Erythroblast (primary cell): ENCODE measurements at regions not wholly inside any gene's neighbourhood (a gene's known extent, or its start where the extent isn't known, plus 50 kb on each side); places are given as distances from the start of the nearest gene placed in this dataset.
A peak's percentile ranks its signal among the peaks of the same experiment; 100 is the strongest.
"Not testable (repeated sequence)": the region's sequence is repeated elsewhere in the genome, so short reads cannot be mapped to it uniquely, and the experiment has no call there.

Source experiments
- DNase-seq, 2 experiments: peaks; one replicate each; lab custom pipeline; 2025; lab: John Stamatoyannopoulos, UW
- GATA1 ChIP-seq: IDR thresholded peaks from 2 replicates; pipeline ENCODE4 v1.6.1; 2011; ENCODE audit warnings: low read depth, mild to moderate bottlenecking, control low read depth, low read length, moderate library complexity
- POLR2A ChIP-seq: IDR thresholded peaks from 2 replicates; pipeline ENCODE4 v1.6.1; 2011; ENCODE audit warnings: mild to moderate bottlenecking, low read length

- no peak for TF ChIP-seq GATA1
- no peak for TF ChIP-seq POLR2A
- DNase-seq: no peak
These were observed 98.8 kb downstream of the RHOU start for GRCh38 chr1:228833911-228834688.

- TF ChIP-seq GATA1 (no peak), POLR2A (no peak)
- DNase-seq: no peak
These were observed 100.2 kb downstream of the RHOU start for GRCh38 chr1:228835456-228835855.

GRCh38 chr1:228835911-228836310 lies 100.6 kb downstream of the RHOU start:
- TF ChIP-seq GATA1: no peak
- TF ChIP-seq POLR2A: no peak
- DNase-seq: no peak

- TF ChIP-seq POLR2A: no peak
- TF ChIP-seq GATA1: no peak
- DNase-seq: no peak
These were observed 101.1 kb downstream of the RHOU start for GRCh38 chr1:228836427-228836826.

- no peak for TF ChIP-seq POLR2A
- TF ChIP-seq GATA1: no peak
- DNase-seq: no peak
These were observed 101.8 kb downstream of the RHOU start for GRCh38 chr1:228837032-228837431.

- peak in 1 of 2 experiments; percentile 49 for DNase-seq
- TF ChIP-seq GATA1: no peak
- TF ChIP-seq POLR2A: no peak
These were observed 102.8 kb downstream of the RHOU start for GRCh38 chr1:228837817-228838716.

GRCh38 chr1:228838717-228839500 lies 103.6 kb downstream of the RHOU start:
- no peak for TF ChIP-seq GATA1

GRCh38 chr1:228839656-228840055 lies 104.4 kb downstream of the RHOU start:
- TF ChIP-seq GATA1 (no peak), POLR2A (no peak)
- DNase-seq: no peak

More at GRCh38 chr1:228838717-228839500, 103.6 kb downstream of the RHOU start:
- no peak for DNase-seq

GRCh38 chr1:228841632-228842031 lies 106.4 kb downstream of the RHOU start:
- TF ChIP-seq POLR2A: no peak
- no peak for TF ChIP-seq GATA1

GRCh38 chr1:228842094-228842775 lies 107.0 kb downstream of the RHOU start:
- DNase-seq: peak in 1 of 2 experiments; percentile 31
- TF ChIP-seq POLR2A (no peak), GATA1 (no peak)

More at GRCh38 chr1:228841632-228842031, 106.4 kb downstream of the RHOU start:
- DNase-seq: no peak

GRCh38 chr1:228845101-228845500 lies 109.8 kb downstream of the RHOU start:
- DNase-seq: no peak
- TF ChIP-seq POLR2A: no peak
- no peak for TF ChIP-seq GATA1

- no peak for TF ChIP-seq POLR2A
- no peak for TF ChIP-seq GATA1
- no peak for DNase-seq
These were observed 111.7 kb downstream of the RHOU start for GRCh38 chr1:228846952-228847351.

- not testable (repeated sequence) for DNase-seq
These were observed 112.2 kb downstream of the RHOU start for GRCh38 chr1:228847451-228847850.
